HS-27A (cell line): ENCODE measurements at regions not wholly inside any gene's neighbourhood (a gene's known extent, or its start where the extent isn't known, plus 50 kb on each side); places are given as distances from the start of the nearest gene placed in this dataset.

Source experiments
- DNase-seq: peaks from one replicate; pipeline ENCODE4 v3.0.0-alpha.2; 2012; ENCODE audit warnings: low read depth, missing footprints

DNA sequence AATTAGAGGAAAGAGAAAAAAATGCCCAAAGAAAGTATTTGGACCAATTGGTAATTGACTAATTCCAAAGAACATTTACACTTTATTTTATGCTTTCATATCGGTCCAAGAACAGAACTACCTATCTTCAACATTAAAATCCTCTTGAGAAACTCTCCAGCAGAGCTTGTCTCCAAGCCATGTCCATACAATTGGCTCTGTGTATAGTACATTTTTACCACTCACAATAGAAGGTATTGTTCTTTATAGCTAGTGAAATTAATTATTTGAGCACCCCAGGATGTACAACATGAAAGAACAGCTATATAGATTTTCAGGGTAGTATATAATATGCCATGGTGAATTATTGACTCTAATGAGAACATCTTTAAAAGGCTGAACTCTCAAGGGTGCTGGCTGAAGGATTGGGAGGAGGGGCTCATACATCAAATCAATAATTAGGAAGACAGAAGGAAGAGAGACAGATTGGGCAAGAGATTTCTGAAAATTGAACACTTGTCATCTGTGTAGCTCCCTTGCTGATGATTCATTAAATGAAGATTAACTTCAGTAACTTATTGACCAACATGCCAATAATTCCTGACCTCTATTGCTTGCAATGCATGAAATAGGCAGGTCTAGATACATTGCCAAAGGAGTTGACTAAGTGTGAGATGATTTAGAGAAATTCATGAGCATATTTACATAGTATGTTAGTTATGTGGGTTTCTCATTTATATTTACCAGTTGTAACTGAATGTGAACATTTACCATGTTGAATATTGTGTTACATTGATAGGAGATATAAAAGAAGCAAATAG is 249.7 kb downstream of the MTERF1 start:
- no peak for DNase-seq

DNA sequence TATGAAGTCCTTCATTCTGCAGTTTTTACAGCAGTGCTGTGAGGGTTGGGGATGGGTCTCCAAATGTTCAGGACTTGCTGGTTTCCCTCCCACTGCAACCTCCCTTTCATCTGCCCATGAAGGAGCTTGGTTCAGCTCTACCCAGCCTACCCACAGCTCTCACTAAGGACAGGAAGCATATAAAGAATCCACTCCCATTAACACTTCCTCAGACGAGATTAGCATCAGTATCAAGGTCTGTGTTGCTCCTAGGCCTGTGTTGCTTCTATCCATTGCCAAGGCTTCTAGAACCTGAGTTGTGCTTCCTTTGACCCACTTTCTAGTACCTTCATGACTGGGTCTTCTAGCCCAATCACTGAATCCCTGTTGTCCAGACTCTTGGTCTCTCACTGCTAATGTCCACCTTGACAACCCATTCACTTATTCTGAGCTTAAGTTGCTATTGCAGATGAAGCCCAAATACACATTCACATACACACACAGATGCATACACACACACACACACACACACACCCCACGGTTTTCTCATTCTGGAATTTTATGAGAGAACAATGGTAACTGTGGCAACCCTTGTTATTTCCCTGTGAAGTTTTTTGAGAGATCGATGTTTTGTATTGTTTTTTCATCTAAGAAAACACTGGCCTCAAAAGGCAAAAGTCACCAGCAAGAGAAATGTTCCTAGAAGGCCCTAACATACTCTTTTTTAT is 248.1 kb downstream of the MTERF1 start:
- DNase-seq, result no peak

- DNase-seq, result no peak
Measured at GRCh38 chr7:91633013-91633441, 247.5 kb downstream of the MTERF1 start.

GRCh38 chr7:91634485-91635177 is 245.9 kb downstream of the MTERF1 start:
- no peak for DNase-seq

DNA sequence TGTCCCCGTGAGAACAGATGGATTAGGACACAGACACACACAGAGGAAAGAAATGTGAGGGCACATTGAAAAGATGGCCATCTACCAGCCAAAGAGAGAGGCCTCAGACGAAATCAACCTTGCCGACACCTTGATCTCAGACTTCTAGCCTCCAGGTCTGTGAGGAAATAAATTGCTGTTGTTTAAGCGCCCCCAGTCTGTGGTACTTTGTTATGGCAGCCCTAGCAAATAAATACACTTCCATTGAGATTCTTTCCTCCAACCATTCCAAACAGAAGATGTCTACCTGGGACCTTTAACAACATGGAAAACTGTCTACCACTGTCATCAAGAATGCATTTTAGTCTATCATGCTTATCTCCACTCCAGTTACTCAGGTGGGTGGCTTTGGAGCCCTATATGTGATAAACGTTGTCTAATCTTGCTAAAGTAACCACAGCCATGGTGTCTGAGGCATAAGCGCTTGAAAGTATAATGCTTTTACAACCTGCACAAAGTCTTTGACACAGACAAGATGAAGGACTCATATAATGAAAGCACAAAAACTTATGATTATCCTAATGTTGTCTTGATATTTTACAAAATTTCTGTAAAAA is 244.3 kb downstream of the MTERF1 start:
- no peak for DNase-seq

DNA sequence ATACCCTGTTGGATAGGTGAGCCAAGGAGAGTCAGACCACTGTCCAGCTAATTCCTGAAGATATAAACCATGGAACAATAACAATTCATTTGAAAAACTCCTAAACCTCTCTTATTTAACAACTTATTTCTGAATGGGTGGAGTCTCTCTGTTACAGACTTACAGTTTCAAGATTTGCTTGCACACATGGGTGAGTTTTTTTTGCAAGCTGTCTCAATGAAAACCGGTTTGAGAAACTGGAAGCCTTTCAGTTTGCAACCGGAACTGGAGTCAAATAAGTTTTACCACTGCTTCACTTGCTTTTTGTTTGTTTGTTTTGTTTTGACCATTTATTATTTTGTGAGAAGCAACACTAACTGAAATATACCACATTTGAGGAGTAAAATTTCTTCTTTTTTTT is 243.8 kb downstream of the MTERF1 start:
- no peak for DNase-seq

GRCh38 chr7:91644256-91644655 is 236.2 kb downstream of the MTERF1 start:
- DNase-seq, result no peak

- DNase-seq, result no peak
Measured at GRCh38 chr7:91645542-91645941, 235.0 kb downstream of the MTERF1 start.

DNA sequence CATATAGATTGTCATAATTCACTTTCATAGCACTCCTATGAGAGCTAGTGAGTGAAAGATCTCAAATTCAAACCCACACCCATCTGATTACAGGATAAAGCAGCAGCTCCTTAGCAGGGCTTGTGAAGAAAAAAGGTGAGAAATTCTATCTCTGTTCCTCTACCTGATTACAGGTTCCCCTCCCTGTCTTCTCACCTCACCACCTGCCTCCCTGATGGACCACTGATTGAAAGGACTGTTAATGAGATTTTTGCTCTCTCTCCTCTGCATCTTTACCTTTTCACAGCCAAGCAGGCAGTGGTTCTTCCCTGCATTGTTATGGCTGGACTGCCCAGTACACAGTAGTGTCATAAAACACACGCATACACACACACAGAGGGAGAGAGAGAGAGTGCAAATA is 228.5 kb downstream of the MTERF1 start:
- no peak for DNase-seq

DNA sequence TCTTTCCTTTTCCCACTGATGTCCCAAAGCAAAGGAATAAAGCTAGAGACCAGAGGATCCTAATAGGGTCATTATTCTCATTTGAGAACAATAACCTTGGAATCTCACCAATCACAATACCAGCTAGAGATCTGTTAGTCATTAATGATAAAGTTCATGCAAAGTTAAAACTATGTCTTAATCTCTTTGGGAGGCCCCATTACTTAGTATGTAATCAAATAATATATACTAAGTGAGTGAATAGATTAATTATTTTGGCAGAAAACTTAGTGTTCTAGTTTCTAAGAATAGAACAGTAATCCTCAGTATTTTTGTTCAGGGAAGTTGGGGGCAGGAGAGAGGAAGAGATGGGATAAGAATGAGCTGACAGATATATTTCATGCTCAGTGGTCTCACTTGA is 227.2 kb downstream of the MTERF1 start:
- DNase-seq, result no peak

DNA sequence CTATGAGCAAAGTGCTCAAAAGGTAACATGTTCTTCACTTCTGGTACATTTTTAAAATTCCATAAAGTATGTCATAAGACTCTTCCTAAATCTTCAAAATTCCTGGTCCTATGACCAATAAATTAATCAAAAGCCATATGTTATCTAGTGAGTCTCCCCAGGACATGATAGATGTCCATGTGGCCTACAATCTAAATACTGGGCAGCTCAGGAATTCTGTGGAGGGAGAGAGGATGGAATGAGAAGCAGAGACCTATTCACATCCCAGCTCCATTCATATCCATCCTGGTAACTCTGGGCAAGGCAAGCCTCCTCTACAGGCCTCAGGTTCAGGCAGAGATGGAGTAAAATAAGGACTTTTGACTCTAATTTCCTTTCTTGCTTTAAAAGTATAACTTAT is 224.8 kb downstream of the MTERF1 start:
- no peak for DNase-seq

GRCh38 chr7:91656541-91657482 is 223.7 kb downstream of the MTERF1 start:
- no peak for DNase-seq

GRCh38 chr7:91657483-91658071 is 222.9 kb downstream of the MTERF1 start:
- DNase-seq, result peak; percentile 52

- DNase-seq, result no peak
Measured at GRCh38 chr7:91659096-91659495, 221.4 kb downstream of the MTERF1 start.

GRCh38 chr7:91660734-91661356 is 219.7 kb downstream of the MTERF1 start:
- DNase-seq, result no peak

GRCh38 chr7:91661727-91662126 is 218.8 kb downstream of the MTERF1 start:
- DNase-seq, result no peak

DNA sequence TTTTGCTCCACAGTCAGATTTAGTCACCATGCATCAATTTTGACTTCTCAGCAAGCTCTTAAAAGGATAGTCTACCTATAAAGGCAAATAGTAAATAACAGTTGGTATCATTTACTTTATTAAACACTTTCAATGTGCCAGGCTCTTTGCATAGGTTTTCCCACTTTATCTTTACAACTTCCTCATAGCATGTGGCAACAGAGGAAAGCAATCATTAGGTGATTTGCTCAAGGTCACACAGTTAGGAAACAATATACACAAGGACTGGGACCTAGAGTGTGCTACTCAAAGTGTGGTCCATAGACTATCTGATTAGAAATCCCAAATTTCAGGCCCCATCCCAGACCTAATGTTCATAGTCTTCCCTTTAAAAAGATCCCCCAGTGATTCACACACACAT is 212.3 kb downstream of the MTERF1 start:
- DNase-seq, result no peak

GRCh38 chr7:91671245-91671644 is 209.3 kb downstream of the MTERF1 start:
- DNase-seq, result no peak

- no peak for DNase-seq
Measured at GRCh38 chr7:91674470-91674869, 206.0 kb downstream of the MTERF1 start.

GRCh38 chr7:91681718-91682117 is 198.8 kb downstream of the MTERF1 start:
- no peak for DNase-seq

DNA sequence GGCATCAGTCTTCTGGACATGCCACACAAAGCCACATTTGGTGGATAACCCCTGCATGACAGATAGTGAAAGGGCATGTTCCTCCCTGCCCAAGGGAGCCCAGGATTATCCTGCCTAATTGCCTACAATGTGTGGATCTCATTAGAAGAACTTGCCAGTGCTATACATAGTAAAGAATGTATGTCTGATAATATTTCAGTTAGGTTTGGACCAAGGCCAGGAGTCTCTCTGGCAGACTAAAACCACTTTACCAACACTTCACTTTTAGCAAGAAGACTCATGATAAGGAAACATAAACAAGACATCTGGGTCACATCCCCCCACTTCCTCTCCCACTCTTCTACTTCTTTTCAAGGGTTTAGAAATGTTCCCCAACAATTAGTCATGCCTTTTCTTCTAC is 196.7 kb downstream of the MTERF1 start:
- DNase-seq, result peak; percentile 43
